T-helper 2 cell treated with Interferon-gamma antibody and Interleukin-4, amounts not matched to agents 5 μg/mL and 100 μg/mL, for 36 hours (primary cell): ENCODE measurements at regions not wholly inside any gene's neighbourhood (a gene's known extent, or its start where the extent isn't known, plus 50 kb on each side); places are given as distances from the start of the nearest gene placed in this dataset.

Source experiments
- DNase-seq: peaks from one replicate; pipeline ENCODE4 v3.0.0; 2021; ENCODE audit warnings: low spot score
- H3K27ac Mint-ChIP-seq: one replicate; pipeline ENCODE4 v1.8.0; 2021; ENCODE audit warnings: mild to moderate bottlenecking, mixed read lengths
- H3K27me3 Mint-ChIP-seq: one replicate; pipeline ENCODE4 v1.8.0; 2021; ENCODE audit warnings: low read depth, mixed read lengths
- H3K36me3 Mint-ChIP-seq: one replicate; pipeline ENCODE4 v1.8.0; 2021; ENCODE audit warnings: low read depth, mixed read lengths
- H3K4me1 Mint-ChIP-seq: one replicate; pipeline ENCODE4 v1.8.0; 2021; ENCODE audit warnings: low read depth, mixed read lengths
- H3K4me3 Mint-ChIP-seq: one replicate; pipeline ENCODE4 v1.8.0; 2022; ENCODE audit warnings: mild to moderate bottlenecking, moderate library complexity, mixed read lengths
- H3K9me3 Mint-ChIP-seq: one replicate; pipeline ENCODE4 v1.8.0; 2021; ENCODE audit warnings: mixed read lengths

GRCh38 chr1:189656628-189657530 lies 820.8 kb downstream of the BRINP3 start:
- no peak overlapping the region for H3K27ac Mint-ChIP-seq
- peaks cover 19% of the 10 kb centered on the region for H3K9me3 Mint-ChIP-seq
- no peak overlapping the region for H3K4me3 Mint-ChIP-seq
- no peak for DNase-seq
- no peaks in the 10 kb centered on the region for H3K36me3 Mint-ChIP-seq
- H3K4me1 Mint-ChIP-seq: no peaks in the 10 kb centered on the region
- no peaks in the 10 kb centered on the region for H3K27me3 Mint-ChIP-seq

DNA sequence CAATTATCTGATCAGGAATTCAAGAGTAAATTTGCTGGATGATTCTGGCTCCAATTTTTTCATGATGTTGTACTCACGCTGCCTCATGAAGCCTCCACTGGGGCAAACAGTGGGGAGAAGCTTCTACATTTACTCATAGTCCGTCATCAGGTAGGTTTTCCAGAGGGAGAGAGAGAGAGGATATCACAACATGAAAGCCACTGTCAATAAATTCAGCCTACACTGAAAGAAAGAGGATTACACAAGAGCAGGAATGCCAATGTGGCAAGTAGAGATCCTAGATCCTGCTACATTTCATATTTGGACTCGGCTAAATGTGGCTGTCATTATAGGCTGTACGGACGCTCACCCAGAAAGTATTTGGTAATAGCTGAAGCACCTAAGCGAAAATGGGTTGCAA lies 819.9 kb downstream of the BRINP3 start:
- H3K27me3 Mint-ChIP-seq: no peaks in the 10 kb centered on the region
- H3K4me3 Mint-ChIP-seq: no peak overlapping the region
- H3K36me3 Mint-ChIP-seq: no peaks in the 10 kb centered on the region
- H3K27ac Mint-ChIP-seq: no peak overlapping the region
- no peaks in the 10 kb centered on the region for H3K4me1 Mint-ChIP-seq
- DNase-seq: no peak
- H3K9me3 Mint-ChIP-seq: peaks cover 21% of the 10 kb centered on the region

DNA sequence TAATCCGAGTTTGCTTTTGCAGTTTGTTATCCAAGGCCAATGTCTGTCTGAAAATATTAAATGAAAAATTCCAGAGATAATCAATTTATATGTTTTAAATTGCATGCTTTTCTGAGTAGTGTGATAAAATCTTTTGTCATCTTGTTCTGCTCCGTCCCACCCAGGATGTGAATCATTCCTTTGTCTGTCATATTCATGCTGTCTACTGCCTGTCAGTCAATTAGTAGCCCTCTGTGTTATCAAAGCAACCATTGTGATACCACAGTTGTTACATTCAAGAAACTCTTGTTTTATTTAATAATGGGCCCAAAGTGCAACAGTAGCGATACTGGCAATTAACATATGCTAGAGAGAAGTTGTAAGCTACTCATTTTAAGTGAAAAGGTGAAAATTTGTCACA lies 819.3 kb downstream of the BRINP3 start:
- no peaks in the 10 kb centered on the region for H3K36me3 Mint-ChIP-seq
- DNase-seq: no peak

GRCh38 chr1:189659731-189660130 lies 817.9 kb downstream of the BRINP3 start:
- Mint-ChIP-seq H3K4me3 (no peak overlapping the region), H3K9me3 (peaks cover 16% of the 10 kb centered on the region), H3K4me1 (no peaks in the 10 kb centered on the region), H3K27ac (no peak overlapping the region), H3K36me3 (no peaks in the 10 kb centered on the region), H3K27me3 (no peaks in the 10 kb centered on the region)
- no peak for DNase-seq

More for the DNA sequence above, 819.3 kb downstream of the BRINP3 start:
- no peak overlapping the region for H3K4me3 Mint-ChIP-seq
- no peak overlapping the region for H3K27ac Mint-ChIP-seq
- peaks cover 16% of the 10 kb centered on the region for H3K9me3 Mint-ChIP-seq
- no peaks in the 10 kb centered on the region for H3K4me1 Mint-ChIP-seq
- H3K27me3 Mint-ChIP-seq: no peaks in the 10 kb centered on the region

- Mint-ChIP-seq H3K27ac (no peak overlapping the region), H3K4me3 (no peak overlapping the region), H3K4me1 (no peaks in the 10 kb centered on the region), H3K36me3 (no peaks in the 10 kb centered on the region), H3K27me3 (no peaks in the 10 kb centered on the region), H3K9me3 (peaks cover 14% of the 10 kb centered on the region)
- DNase-seq: no peak
These were observed 815.5 kb downstream of the BRINP3 start for GRCh38 chr1:189662190-189662589.

DNA sequence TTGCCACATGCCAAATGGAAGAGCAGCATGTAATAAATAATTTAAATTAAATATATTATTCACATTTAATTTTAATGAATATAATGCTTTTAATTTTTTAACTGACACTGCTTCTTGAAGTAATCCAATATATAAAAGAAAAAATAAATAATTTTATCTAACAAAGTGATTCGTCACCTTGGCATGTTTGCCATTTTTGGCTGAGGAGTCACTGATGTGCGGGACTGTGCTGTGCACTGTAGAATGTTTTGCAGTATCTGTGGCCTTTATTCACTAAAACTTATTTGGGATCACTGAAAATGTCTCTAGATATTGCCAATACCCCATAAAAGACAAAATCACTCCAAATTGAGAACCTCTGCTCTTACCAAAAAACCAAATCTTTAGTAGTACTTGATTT lies 807.8 kb downstream of the BRINP3 start:
- no peak for DNase-seq
- Mint-ChIP-seq H3K4me1 (no peaks in the 10 kb centered on the region), H3K36me3 (no peaks in the 10 kb centered on the region), H3K4me3 (no peak overlapping the region), H3K27me3 (no peaks in the 10 kb centered on the region), H3K9me3 (peaks cover 15% of the 10 kb centered on the region), H3K27ac (no peak overlapping the region)

DNA sequence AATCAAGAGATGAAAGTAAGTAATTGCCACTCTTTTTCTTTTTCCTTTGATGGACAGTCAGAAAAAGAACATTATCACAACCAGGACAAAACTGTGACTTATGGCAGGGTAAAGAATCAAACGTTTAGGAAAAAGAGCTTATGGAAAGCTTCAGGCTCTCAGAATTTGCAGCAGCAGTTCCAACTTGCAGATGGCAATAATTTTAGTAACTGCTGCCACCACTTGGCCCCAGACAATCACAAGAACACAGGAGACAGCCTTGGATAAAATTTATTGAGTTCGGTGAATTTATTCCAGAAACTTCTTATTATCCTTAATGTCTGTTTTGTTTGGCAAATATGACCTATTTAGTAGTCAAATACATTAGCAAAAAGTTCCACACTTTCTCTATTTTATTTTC lies 804.4 kb downstream of the BRINP3 start:
- no peak overlapping the region for H3K4me3 Mint-ChIP-seq

GRCh38 chr1:189675712-189676244 lies 801.9 kb downstream of the BRINP3 start:
- Mint-ChIP-seq H3K9me3 (peaks cover 16% of the 10 kb centered on the region), H3K4me3 (no peak overlapping the region), H3K27me3 (no peaks in the 10 kb centered on the region), H3K27ac (no peak overlapping the region), H3K4me1 (no peaks in the 10 kb centered on the region), H3K36me3 (no peaks in the 10 kb centered on the region)
- DNase-seq: no peak

More for the DNA sequence above, 804.4 kb downstream of the BRINP3 start:
- H3K27ac Mint-ChIP-seq: no peak overlapping the region
- H3K36me3 Mint-ChIP-seq: no peaks in the 10 kb centered on the region
- no peaks in the 10 kb centered on the region for H3K4me1 Mint-ChIP-seq
- H3K27me3 Mint-ChIP-seq: no peaks in the 10 kb centered on the region
- DNase-seq: no peak
- H3K9me3 Mint-ChIP-seq: peaks cover 18% of the 10 kb centered on the region

DNA sequence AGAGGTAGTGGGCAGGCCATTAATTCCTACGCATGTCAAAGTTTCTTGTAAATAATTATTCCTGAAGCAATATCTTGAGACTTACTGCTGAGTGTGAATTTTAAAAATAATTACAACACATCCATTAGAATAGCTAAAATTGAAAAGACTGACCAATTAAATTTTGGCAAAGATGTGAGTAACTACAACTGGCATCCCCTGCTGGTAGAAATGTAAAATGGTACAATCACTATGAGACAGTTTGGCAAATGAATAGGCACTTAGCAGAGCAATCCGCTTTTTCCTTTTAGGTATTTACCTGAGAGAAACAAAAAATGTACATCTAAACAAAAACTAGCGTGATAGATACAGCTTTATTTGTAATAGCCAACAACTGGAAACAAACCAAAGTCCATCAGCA lies 798.9 kb downstream of the BRINP3 start:
- Mint-ChIP-seq H3K9me3 (peaks cover 20% of the 10 kb centered on the region), H3K27me3 (no peaks in the 10 kb centered on the region), H3K4me3 (no peak overlapping the region), H3K4me1 (no peaks in the 10 kb centered on the region), H3K36me3 (no peaks in the 10 kb centered on the region), H3K27ac (no peak overlapping the region)
- no peak for DNase-seq

- H3K36me3 Mint-ChIP-seq: no peaks in the 10 kb centered on the region
- no peaks in the 10 kb centered on the region for H3K27me3 Mint-ChIP-seq
- DNase-seq: no peak
- no peak overlapping the region for H3K27ac Mint-ChIP-seq
- no peak overlapping the region for H3K4me3 Mint-ChIP-seq
- peaks cover 20% of the 10 kb centered on the region for H3K9me3 Mint-ChIP-seq
- no peaks in the 10 kb centered on the region for H3K4me1 Mint-ChIP-seq
These were observed 796.3 kb downstream of the BRINP3 start for GRCh38 chr1:189681252-189681919.

DNA sequence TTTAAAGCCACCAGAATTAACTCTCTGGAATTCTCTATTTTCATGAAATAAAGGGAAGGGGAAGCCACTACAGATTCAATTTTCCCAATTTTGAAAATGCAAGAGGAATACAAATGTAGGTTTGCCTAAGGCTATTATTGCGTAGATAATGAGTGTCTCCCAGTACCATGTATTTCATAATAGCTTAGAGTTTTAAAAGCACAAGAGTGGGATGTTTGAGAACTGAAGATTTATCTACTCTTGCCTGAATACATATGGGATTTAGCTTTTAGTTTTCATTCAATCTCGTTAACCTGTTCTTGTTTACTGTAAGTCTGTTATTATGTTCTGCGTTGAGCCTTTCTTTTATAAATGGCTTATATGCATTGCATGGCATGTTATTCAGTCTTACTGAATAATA lies 795.1 kb downstream of the BRINP3 start:
- DNase-seq: no peak
- no peak overlapping the region for H3K4me3 Mint-ChIP-seq
- H3K27me3 Mint-ChIP-seq: no peaks in the 10 kb centered on the region
- no peak overlapping the region for H3K27ac Mint-ChIP-seq
- H3K9me3 Mint-ChIP-seq: peaks cover 11% of the 10 kb centered on the region
- no peaks in the 10 kb centered on the region for H3K4me1 Mint-ChIP-seq
- no peaks in the 10 kb centered on the region for H3K36me3 Mint-ChIP-seq

DNA sequence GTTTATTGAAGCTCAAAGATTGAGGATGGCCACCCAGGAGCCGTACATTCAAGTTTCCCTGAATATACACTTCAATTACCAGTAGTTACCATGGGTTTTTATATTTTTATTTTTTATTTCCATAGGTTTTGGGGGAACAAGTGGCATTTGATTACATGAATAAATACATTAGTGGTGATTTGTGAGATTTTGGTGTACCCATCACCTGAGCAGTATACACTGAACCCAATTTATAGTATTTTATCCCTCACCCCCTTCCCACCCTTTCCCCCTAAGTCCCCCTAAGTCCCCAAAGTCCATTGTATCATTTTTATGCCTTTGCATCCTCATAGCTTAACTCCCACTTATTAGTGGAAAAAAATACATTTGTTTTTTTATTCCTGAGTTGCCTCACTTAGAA lies 791.4 kb downstream of the BRINP3 start:
- no peak for DNase-seq
- Mint-ChIP-seq H3K4me3 (no peak overlapping the region), H3K27me3 (no peaks in the 10 kb centered on the region), H3K36me3 (no peaks in the 10 kb centered on the region), H3K27ac (no peak overlapping the region), H3K4me1 (no peaks in the 10 kb centered on the region), H3K9me3 (peaks cover 8% of the 10 kb centered on the region)

DNA sequence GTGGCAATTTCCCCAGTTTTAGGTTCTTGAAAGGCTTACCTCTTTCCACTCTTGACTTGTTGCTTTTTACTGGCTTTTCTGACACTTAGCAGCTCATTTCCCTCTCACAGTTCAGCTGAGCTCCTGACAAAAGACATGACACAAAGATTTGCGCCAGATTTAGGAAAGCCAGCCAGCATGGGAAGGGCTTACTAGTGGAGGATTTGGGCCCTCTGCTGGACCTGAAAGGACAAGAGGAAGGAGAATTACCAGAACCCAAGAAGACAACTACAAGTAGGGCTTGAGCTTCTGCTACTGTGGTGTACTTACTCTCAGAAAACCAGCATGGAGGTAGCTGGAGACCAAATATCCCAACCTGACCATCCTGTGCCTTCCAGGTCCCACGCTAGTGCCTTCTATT lies 784.5 kb downstream of the BRINP3 start:
- DNase-seq: no peak
- peaks cover 6% of the 10 kb centered on the region for H3K9me3 Mint-ChIP-seq

DNA sequence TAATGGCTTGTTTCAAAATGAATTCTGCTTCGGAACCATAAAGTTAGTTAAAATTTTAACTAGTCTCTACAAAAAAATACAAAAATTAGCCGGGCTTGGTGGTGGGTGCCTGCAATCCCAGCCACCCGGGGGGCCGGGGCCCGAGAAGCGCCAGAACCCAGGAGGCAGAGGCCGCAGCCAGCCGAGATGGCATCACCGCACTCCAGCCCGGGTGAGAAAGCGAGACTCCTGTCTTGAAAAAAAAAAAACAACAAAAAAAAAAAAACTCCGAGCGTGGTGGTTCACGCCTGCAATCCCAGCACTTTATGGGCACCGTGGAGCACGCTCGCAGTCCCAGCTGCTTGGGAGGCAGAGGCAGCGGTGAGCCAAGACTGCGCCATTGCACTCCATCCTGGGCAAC lies 781.4 kb downstream of the BRINP3 start:
- H3K9me3 Mint-ChIP-seq: peaks cover 13% of the 10 kb centered on the region
- H3K27ac Mint-ChIP-seq: no peak overlapping the region
- H3K4me3 Mint-ChIP-seq: no peak overlapping the region
- no peaks in the 10 kb centered on the region for H3K36me3 Mint-ChIP-seq
- DNase-seq: no peak
- H3K4me1 Mint-ChIP-seq: no peaks in the 10 kb centered on the region
- no peaks in the 10 kb centered on the region for H3K27me3 Mint-ChIP-seq

More for the DNA sequence above, 784.5 kb downstream of the BRINP3 start:
- Mint-ChIP-seq H3K27ac (no peak overlapping the region), H3K4me3 (no peak overlapping the region), H3K4me1 (no peaks in the 10 kb centered on the region), H3K27me3 (no peaks in the 10 kb centered on the region), H3K36me3 (no peaks in the 10 kb centered on the region)
